HG02610 (cell line): ENCODE measurements at regions not wholly inside any gene's neighbourhood (a gene's known extent, or its start where the extent isn't known, plus 50 kb on each side); places are given as distances from the start of the nearest gene placed in this dataset.
"Not testable (repeated sequence)": the region's sequence is repeated elsewhere in the genome, so short reads cannot be mapped to it uniquely, and the experiment has no call there.

Source experiments
- ATAC-seq: cut with Tn5 transposase; IDR thresholded peaks from one replicate; pipeline ENCODE4 v1.9.1; 2021; ENCODE audit warnings: mild to moderate bottlenecking, moderate library complexity; ENCODE audit not compliant: unreplicated experiment

DNA sequence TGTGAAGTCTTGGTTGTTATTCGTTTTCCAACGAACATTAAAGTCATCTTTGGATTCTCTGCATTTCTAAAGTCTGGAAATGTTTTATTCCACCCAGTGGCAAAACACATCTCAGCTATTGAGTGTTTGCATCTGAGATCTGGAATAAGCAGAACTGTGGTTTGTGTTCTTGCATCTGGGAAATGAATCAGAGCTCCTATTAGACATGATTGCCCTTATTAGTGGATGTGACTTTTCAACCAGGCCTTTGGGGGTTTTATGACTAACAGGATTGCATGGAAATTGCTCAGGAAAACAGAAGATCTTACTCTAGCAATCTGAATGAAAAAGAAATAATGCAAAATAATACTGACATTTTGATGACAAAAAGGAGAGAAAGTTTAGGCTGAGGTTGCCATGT is 488.8 kb downstream of the IRS2 start:
- ATAC-seq, result no peak

DNA sequence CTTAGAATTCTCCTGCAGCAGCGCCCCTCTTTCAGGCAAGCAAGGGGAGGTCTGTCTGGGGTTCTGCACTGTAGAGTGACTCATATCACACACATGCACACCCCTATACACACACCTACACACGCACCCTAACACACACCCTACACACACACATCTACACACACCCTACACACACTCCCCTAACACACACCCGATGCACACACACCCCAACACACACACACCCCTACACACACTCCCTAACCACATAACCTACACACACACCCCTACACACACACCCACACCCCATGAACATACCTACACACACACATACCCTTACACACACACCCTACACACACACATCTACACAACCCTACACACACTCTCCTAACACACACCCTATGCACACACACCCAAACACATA is 493.2 kb downstream of the IRS2 start:
- ATAC-seq, result no peak

DNA sequence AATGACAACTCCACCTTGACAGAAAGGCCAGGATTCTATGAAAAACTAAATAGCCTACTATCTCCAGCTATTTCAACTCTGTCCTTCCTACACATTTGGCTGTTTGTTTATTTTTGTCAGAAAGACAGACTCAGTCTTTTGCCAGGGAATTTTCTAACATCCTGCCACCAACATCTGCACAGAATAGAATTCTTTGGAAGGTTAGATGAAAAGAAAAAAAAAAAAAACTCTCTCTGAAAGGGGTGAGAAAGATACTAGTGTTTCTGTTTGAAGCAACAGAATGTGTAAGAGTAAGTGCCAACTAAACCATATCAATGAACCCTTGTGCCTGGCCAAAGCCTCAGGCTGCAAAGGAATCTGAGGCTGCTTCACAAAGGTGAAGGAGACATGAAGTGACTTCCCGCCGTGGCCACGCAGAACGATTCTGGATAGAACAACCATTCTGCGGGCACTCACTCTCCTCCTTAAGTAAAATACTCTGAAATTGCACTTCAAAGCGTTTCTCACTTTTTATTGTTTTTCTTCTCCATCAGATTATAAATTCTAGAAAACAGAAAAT is 498.2 kb downstream of the IRS2 start:
- ATAC-seq, result no peak

DNA sequence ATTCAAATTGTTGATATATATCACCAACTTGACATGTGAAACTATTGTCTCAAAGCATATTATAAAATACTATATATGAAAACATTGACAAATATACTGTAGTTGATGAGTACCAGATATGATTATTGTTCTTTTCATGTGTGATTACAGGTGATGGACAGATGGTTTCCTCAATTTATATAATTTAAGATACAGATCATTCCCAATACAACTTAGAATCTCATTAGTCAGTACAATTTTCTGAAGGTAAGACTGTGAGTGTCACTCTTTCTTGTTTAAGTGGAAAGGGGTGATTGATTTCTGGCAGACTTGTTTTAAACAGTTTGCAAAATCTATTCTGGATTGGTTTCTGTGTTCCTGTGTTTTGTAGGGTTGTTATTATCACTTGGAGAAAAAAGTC is 498.8 kb downstream of the IRS2 start:
- ATAC-seq, result no peak

DNA sequence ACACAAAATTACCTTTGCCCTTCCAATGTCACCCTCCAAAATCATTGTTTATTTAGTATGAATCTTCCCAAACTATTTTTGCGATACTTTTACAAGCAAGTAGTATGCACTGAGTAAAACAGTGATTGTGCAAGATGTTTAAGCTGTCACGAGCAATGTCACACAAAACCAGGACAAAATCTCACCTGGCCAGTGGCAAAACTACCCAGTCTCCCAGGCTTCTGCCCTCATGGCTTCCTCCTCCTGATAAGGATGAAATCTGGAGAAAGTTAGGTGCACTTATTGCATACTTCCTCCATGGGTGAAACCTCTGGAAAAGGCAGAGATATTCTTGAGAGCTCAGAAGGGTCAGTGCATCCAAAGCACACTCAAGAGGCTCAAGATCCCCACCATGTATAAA is 500.8 kb downstream of the IRS2 start:
- ATAC-seq, result no peak

DNA sequence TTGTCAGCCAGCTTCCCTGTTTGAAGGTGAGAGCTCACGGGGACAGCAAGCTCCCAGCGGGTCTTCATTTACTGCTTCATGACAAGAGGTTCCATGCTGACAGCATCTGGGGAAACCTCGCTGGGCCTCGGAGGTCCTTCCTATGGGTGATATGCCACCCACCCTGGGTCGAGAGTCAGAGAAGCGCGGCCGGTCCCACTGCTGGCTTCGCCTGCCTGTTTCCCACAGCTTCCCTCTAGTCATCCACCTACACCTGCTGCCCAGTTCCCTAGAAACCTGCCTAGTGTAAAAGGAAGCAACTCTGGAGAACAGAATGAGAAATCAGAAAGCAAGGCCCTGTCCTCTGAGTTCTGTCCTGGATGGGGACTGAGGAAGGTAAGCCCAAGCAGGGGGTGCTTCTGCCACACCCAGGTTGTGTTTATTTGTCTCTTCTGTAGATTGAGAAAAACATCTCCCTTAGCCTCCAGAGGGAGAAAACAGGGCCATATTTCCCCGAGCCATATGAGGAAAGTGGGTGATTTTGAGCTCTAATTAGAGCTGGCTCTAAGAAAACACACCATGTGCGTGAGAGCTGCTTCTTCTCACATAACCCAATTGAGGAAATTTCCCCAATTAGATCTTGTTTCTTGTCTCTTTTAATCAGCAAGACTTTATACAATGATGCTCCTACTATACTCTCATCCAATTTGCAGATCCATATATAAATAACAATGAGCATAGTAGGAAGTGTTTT is 504.3 kb downstream of the IRS2 start:
- ATAC-seq, result no peak

DNA sequence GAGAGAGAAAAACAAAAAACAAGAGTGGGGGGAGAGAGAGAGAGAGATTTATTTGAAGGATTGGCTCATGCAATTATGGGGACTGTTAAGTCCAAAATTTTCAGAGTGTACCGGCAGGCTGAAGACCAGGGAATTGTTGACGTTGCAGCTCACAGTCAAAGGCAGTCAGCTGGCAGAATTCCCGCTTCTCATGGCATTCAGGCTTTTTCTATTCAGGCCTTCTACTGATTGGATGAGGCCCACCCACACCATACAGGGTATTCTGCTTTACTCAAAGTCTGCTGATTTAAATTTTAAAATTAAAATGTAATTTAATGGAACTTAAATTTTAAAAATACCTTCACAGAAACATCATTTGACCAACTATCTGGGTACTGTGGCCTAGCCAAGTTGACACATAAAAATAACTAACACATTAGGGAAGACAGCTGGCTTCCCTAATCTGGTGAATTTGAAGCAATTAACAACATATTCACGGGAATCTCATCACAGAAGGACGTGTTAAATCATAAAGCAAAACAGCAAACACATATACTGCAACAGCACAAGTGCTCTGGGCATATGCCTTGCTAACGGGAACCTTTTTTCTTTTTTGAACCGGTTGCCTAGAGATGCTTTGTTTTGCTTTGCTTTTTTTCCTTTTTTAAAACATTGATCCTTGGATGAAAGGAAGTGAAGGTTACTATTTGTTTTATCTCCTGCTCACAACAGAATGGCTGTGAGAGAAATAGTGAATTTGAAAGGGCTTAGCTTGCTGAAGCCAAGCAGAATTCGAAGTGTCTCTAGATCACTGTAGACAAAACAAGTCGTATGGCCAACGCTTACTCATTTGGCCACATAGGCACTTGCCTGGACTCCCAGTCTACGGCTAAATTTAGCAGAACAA is 505.1 kb downstream of the IRS2 start:
- ATAC-seq, result no peak

DNA sequence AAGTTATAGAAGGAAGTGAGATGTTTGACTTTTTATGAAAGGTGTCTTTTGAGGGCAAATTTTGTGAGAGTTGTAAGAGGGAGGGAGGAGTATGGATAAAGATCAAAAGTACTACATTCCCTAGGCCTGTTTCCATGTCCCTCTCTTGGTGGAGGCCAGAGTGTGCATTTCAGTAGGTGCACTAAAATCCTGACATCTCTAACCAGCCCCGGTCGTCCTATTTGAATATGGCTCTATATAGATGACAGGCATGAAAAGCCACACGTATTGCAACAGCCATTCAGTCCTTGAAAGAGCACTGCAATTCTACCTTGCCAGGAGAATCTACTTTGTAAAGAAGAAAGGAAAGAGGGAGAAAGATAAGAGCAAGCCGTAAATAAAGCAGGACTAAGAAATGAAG is 510.1 kb downstream of the IRS2 start:
- no peak for ATAC-seq

DNA sequence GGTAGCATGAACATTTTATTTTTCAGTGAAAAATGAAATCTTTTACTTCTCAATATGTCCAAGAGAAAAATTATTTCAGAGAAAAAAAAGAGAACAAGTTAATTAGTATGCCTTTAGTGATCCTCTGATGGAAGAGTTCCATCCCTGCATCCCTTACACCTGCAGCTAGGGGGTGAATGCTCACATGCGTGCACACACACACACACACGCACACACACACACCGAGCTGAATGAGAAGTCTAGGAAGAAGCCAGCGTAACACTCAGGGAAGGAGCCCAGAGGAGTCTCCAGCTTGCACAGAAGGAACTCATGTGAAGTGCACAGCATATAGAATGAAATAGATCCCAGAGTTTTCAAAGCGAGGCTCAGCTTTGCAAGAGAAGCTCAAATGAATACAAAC is 510.5 kb downstream of the IRS2 start:
- no peak for ATAC-seq

DNA sequence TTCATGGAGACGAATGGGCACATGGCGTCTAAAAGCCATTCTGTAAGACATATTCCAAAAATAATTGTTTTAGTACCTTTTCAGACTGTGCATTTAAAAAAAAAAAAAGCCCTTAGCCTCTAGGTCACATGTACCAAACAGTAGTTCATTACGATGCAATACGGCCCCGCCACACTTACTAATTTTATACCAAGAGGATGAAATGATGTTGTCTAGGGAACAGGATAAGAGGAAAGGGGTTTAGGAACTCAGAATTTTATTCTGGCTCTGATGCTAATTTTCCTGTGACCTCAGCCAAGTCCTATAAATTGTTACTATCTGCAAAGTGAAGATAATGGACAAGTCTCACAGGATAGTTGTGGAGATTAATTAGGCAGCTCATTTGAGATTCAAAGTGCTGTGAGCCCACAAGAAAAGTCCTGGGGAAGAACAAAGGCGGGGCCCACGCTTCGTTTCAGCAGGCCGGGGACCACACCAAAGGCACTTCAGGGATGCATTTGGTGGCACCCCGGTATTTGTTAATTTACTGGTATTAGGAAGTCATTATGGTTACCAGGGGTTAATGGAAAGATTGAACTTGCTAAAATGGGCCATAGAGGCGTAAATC is 511.1 kb downstream of the IRS2 start:
- ATAC-seq, result no peak

DNA sequence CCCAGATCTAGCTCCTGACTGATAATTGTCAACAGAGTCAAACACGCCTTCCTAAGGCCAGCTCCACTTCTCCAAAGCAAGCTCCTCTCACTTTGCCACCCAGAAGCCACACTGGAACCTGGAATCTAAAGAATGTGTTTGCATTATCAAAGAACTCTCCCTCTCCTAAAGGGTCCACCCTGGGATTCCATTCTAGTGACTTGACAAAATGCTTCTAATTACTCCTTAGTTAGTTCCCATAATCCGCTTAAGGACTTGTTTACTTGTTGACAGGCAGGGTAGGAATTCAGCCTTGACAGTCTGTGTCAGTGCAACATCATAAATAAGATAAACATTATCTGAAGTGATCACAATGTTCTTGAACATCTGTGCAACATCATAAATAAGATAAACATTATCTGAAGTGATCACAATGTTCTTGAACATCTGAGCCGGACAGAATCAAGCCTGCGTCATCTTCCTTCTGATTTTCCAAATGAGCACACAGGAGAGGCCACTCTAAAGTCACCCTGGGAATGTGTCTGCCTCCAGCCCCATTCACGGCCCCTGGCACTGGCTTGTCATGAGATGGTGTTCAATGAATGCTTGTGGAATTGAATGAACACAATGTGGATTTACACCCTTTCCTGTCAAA is 512.1 kb downstream of the IRS2 start:
- no peak for ATAC-seq

DNA sequence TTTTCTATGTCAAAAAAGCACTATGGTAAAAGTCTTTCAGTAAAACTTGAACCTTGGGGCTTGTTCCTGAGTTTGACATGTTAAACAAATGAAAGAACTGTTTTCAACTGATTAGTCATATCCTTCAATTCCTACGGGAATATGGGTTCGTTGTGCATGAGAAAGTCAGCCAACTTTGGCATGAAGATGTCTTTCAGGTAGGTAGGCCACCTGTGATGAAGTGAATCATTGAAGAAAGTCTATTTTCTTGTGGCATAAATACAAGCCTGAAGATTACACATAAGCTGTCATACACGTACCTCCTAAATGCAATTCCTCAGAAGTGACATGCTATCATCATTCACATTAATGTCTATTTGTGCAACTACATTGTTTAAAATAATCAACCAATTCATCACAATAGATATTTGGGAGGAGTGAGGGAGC is 513.0 kb downstream of the IRS2 start:
- ATAC-seq, result no peak

DNA sequence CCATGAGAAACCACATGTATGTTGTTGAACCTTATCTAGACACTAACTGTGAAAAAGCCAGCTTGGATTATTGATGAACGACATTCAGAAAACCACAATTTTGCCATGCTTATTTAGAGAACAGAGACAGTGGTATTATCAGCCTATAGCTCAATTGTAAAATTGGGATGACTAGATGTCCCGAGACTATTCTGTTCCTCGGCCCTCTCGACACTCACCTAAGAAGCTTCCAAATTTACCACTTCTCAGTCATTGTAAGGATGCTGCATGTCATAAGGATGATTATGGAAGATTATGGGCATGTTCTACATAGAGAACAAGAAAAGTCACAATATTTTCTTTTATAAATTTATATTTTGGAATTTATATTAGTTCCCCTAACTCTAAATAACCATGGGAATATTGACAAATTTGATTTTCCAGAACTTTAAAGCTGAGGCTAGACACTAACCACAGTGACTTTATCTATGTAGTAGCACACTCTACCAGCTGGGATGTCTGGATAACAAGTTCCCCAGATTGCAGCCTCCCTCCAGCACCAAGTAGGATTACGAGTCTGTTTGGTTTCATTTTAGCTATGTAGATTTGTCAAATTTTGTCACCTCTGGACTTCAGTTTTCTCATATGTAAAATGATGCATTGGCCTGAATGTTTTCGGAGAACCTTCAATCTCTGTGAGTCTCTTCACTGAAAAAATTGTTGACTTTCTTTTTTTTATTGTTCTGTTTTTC is 513.6 kb downstream of the IRS2 start:
- ATAC-seq, result no peak

DNA sequence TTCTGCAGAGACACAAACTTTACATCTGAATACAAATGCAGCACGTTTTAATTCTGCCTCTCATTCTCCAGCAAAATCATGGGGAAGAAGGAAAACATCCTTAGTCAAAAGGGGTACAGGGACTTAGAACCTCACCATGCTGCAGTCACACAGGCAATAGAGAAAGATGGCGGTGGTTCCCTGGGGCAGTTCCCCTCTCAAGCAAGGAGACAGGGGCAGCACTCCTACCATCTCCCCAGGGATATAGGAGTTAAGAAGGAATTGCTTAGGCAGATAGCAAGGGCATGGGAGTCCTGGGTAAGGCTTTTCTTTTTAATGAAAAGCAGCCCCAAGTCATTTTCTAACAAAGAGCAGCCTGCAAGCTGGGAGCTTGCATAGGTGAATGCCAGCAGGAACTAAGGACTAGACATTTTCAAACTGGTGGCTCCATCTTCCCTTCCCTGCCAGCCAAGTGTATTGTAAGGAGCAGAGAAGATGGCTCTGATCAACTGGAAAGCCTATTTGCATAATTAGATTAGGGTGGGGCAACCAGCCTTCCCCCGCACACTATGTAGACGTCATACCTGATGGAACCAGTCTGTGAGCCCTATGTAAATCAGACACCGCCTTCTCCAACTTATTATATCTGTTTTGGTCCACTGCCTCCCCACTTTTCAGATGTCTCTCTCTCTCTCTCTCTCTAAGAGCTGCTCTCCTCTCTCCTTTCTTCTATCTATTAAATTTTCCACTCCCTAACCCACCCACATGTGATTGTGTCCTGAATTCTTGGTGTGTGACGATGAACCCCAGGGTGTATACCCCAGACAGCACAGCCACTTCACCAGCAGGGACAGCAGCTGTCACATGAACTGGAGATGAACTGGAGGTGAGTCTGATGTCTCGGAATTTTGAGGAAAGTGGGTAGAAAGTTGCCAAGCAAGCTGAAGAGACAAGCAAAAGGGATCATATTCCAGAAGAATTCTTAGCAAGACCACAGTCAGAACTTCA is 514.5 kb downstream of the IRS2 start:
- no peak for ATAC-seq

DNA sequence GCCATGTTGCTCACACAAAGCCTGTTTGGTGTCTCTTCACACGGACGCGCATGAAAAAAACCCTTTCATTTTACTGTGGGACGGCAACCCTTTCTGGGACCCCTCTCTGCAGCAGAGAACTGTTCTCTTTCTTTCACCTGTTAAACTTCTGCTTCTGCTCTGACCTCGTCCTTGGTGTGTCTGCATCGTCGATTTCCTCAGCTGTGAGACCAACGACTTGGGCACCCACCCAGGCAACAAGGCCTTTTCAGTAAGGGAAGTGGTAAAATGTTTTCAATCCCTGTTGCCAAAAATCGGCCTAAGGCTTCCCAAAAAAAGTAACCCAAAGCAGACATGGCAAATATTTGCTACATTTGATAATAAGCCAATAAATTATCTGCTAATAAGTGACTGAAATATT is 515.3 kb downstream of the IRS2 start:
- ATAC-seq, result no peak

DNA sequence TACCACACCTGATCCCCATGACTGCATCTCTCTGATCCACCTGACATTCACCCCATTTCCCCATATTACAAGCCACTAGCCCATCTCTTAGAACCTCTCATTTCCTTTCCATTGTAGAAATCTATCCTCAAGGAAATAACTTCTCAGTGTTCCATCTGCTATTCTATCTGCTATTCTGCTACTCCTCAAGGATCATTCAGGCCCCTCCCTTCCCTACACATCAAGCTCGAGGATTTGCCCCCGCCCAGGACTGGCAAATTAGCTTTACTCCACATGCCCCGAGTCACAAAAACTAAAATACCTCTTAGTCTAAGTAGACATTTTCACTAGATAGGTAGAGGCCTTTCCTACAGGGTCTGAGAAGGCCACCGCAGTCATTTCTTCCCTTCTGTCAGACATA is 517.0 kb downstream of the IRS2 start:
- ATAC-seq, result not testable (repeated sequence)

DNA sequence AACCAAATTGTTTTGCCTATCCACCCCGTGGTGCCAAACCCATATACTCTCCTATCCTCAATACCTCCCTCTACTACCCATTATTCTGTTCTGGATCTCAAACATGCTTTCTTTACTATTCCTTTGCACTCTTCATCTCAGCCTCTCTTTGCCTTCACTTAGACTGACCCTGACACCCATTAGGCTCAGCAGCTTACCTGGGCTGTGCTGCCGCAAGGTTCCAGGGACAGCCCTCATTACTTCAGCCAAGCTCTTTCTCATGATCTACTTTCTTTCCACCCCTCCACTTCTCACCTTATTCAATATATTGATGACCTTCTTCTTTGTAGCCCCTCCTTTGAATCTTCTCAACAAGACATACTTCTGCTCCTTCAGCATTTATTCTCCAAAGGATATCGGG is 517.9 kb downstream of the IRS2 start:
- not testable (repeated sequence) for ATAC-seq

DNA sequence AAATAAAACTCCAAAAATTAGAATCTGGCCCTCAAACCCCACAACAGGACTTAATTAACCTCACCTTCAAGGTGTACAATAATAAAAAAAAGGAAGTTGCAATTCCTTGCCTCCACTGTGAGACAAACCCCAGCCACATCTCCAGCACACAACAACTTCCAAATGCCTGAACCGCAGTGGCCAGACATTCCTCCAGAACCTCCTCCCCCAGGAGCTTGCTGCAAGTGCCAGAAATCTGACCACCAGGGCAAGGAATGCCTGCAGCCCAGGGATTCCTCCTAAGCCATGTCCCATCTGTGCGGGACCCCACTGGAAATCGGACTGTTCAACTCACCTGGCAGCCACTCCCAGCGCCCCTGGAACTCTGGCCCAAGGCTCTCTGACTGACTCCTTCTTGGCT is 519.0 kb downstream of the IRS2 start:
- not testable (repeated sequence) for ATAC-seq

DNA sequence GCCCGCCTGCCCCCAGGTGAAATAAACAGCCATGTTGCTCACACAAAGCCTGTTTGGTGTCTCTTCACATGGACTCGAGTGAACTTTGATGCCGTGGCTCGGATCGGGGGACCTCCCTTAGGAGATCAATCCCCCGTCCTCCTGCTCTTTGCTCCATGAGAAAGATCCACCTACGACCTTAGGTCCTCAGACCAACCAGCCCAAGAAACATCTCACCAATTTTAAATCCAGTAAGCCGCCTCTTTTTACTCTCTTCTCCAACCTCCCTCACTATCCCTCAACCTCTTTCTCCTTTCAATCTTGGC is 521.0 kb downstream of the IRS2 start:
- not testable (repeated sequence) for ATAC-seq
